ENCODE measurements at regions not wholly inside any gene's neighbourhood (a gene's known extent, or its start where the extent isn't known, plus 50 kb on each side); places are given as distances from the start of the nearest gene placed in this dataset.

- TF ChIP-seq CTCF (IDR thresholded peaks at IDR 0.05) (no peak), POLR2A (IDR thresholded peaks at IDR 0.05) (no peak), EP300 (IDR thresholded peaks at IDR 0.05) (no peak)
Observed at GRCh38 chr10:65143723-65144122, 1622.5 kb downstream of the REEP3 start.
